Breast epithelium (tissue), 3 donors: ENCODE measurements at regions not wholly inside any gene's neighbourhood (a gene's known extent, or its start where the extent isn't known, plus 50 kb on each side); places are given as distances from the start of the nearest gene placed in this dataset.

ENCODE experiments used
- POLR2A ChIP-seq: fragments of 450-650 bp; IDR thresholded peaks from one replicate; pipeline ENCODE4 v1.6.1; 2016; ENCODE audit warnings: antibody characterized with exemption, mild to moderate bottlenecking, moderate library complexity
- POLR2AphosphoS5 ChIP-seq, 3 donors: sonication (generic); formaldehyde crosslinking; IDR thresholded peaks; one replicate each; pipeline ENCODE4 v1.6.1; 2017; ENCODE audit warnings: antibody characterized with exemption in 3 of 3
- TF ChIP-seq, protein P1 (sequence below), 3 donors: fragments of 450-650 bp; IDR thresholded peaks; one replicate each; pipeline ENCODE4 v1.5.1; 2016 to 2017; ENCODE audit warnings: antibody characterized with exemption in 3 of 3, mild to moderate bottlenecking in 3 of 3, moderate library complexity in 3 of 3

DNA sequence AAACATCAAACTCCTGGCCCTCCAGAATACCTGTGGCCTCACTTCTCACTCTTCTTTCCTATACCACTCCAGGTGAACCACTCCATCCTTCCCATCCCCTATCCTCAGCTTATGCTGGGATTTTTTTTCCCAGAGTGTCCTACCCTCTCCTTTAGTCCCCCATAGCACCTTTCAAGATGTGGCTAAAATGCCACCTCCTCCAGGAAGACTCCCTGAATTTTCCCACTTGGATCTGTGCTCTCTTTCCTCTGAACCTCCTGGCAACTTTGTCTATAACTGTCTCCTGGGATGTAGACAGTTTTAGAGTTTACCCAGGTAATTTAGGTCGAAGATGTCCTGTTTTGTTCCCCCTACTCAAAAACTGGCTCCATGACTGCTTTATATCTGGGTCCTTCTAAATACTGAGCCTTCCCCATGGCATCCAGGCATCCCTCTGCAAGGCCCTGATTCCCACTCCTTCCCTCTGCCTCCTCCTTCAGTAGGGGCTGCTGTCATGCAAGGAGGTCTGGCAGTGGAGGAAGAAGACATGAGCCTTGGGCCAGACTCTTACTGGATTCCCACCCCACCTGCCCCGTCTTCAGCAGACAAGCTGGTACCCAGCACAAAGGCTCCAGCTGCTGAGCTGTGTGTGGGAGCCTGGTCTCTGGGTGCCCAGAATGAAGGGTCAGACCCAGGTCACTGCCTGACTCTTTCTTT lies 161.5 kb downstream of the SMAD6 start:
- TF ChIP-seq POLR2A = no peak
- TF ChIP-seq POLR2AphosphoS5 (IDR thresholded peaks at IDR 0.05) = no peak
- TF ChIP-seq, protein P1, sequence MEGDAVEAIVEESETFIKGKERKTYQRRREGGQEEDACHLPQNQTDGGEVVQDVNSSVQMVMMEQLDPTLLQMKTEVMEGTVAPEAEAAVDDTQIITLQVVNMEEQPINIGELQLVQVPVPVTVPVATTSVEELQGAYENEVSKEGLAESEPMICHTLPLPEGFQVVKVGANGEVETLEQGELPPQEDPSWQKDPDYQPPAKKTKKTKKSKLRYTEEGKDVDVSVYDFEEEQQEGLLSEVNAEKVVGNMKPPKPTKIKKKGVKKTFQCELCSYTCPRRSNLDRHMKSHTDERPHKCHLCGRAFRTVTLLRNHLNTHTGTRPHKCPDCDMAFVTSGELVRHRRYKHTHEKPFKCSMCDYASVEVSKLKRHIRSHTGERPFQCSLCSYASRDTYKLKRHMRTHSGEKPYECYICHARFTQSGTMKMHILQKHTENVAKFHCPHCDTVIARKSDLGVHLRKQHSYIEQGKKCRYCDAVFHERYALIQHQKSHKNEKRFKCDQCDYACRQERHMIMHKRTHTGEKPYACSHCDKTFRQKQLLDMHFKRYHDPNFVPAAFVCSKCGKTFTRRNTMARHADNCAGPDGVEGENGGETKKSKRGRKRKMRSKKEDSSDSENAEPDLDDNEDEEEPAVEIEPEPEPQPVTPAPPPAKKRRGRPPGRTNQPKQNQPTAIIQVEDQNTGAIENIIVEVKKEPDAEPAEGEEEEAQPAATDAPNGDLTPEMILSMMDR (IDR thresholded peaks at IDR 0.05) = no peak
